Peyer's patch (tissue), 4 donors: ENCODE measurements at regions not wholly inside any gene's neighbourhood (a gene's known extent, or its start where the extent isn't known, plus 50 kb on each side); places are given as distances from the start of the nearest gene placed in this dataset.

Source experiments
- CTCF ChIP-seq, 6 experiments: fragments of 450-650 bp in 4 of 6; fragments of 200-600 bp in 2 of 6; sonication (generic) in 1 of 6; IDR thresholded peaks; one replicate each; pipeline ENCODE4 v1.5.1; 2017 to 2019; ENCODE audit warnings: antibody characterized with exemption in 6 of 6, mild to moderate bottlenecking in 3 of 6, moderate library complexity in 1 of 6
- POLR2A ChIP-seq, 2 donors: fragments of 450-650 bp; IDR thresholded peaks; one replicate each; pipeline ENCODE4 v1.5.1; 2017; ENCODE audit warnings: antibody characterized with exemption in 2 of 2, mild to moderate bottlenecking in 2 of 2, moderate library complexity in 2 of 2

- TF ChIP-seq CTCF (IDR thresholded peaks at IDR 0.05) (no peak), POLR2A (IDR thresholded peaks at IDR 0.05) (no peak)
These were observed 53.2 kb upstream of the C9orf72 start for GRCh38 chr9:27626244-27627187.
